Myocyte (in vitro differentiated cells): ENCODE measurements at regions not wholly inside any gene's neighbourhood (a gene's known extent, or its start where the extent isn't known, plus 50 kb on each side); places are given as distances from the start of the nearest gene placed in this dataset.

Experiments
- DNase-seq: peaks from one replicate; pipeline ENCODE4 v3.0.0-alpha.2; 2012; ENCODE audit warnings: low read depth

GRCh38 chr6:5898102-5898501 lies 108.6 kb downstream of the NRN1 start:
- DNase-seq: peak; percentile 12

- no peak for DNase-seq
Measured at GRCh38 chr6:5896476-5897200, 110.1 kb downstream of the NRN1 start.

GRCh38 chr6:5894357-5894756 lies 112.4 kb downstream of the NRN1 start:
- DNase-seq: no peak

- no peak for DNase-seq
Measured at GRCh38 chr6:5893295-5893694, 113.4 kb downstream of the NRN1 start.

GRCh38 chr6:5892669-5893068 lies 114.1 kb downstream of the NRN1 start:
- no peak for DNase-seq

GRCh38 chr6:5878792-5879191 lies 127.9 kb downstream of the NRN1 start:
- DNase-seq: no peak

GRCh38 chr6:5876076-5876475 lies 130.6 kb downstream of the NRN1 start:
- DNase-seq: no peak

GRCh38 chr6:5873976-5874375 lies 132.7 kb downstream of the NRN1 start:
- DNase-seq: peak; percentile 29

GRCh38 chr6:5871296-5871695 lies 135.4 kb downstream of the NRN1 start:
- no peak for DNase-seq

GRCh38 chr6:5869676-5870075 lies 137.0 kb downstream of the NRN1 start:
- no peak for DNase-seq

- no peak for DNase-seq
Measured at GRCh38 chr6:5869261-5869660, 137.5 kb downstream of the NRN1 start.

GRCh38 chr6:5866547-5867051 lies 140.1 kb downstream of the NRN1 start:
- DNase-seq: peak; percentile 64

GRCh38 chr6:5865506-5866031 lies 141.2 kb downstream of the NRN1 start:
- no peak for DNase-seq

GRCh38 chr6:5860849-5861248 lies 145.9 kb downstream of the NRN1 start:
- no peak for DNase-seq

- peak; percentile 49 for DNase-seq
Measured at GRCh38 chr6:5855787-5856470, 150.8 kb downstream of the NRN1 start.

GRCh38 chr6:5854899-5855298 lies 151.8 kb downstream of the NRN1 start:
- DNase-seq: no peak

- peak; percentile 21 for DNase-seq
Measured at GRCh38 chr6:5851261-5851757, 155.4 kb downstream of the NRN1 start.

GRCh38 chr6:5850848-5851255 lies 155.9 kb downstream of the NRN1 start:
- no peak for DNase-seq

GRCh38 chr6:5846889-5847288 lies 159.8 kb downstream of the NRN1 start:
- DNase-seq: no peak

GRCh38 chr6:5846335-5846734 lies 160.4 kb downstream of the NRN1 start:
- no peak for DNase-seq

- DNase-seq: no peak
Measured at GRCh38 chr6:5843078-5843477, 163.6 kb downstream of the NRN1 start.

- DNase-seq: no peak
Measured at GRCh38 chr6:5840734-5841390, 165.9 kb downstream of the NRN1 start.
